Gastrocnemius medialis (tissue), 4 donors: ENCODE measurements at regions not wholly inside any gene's neighbourhood (a gene's known extent, or its start where the extent isn't known, plus 50 kb on each side); places are given as distances from the start of the nearest gene placed in this dataset.
"Not testable (repeated sequence)": the region's sequence is repeated elsewhere in the genome, so short reads cannot be mapped to it uniquely, and the experiment has no call there.

ENCODE experiments used
- ATAC-seq, 2 donors: fragments of 150-250 bp; one replicate each; pipeline ENCODE4 v1.9.1; 2016
- DNase-seq, 2 donors: peaks; one replicate each; pipeline ENCODE4 v3.0.0-alpha.2; 2019
- H3K27ac ChIP-seq, 4 donors: fragments of 200-600 bp; sonication (generic); 1 replicate in 1 of 4; 2 replicates in 3 of 4; pipeline ENCODE4 v1.5.1; 2016 to 2018; ENCODE audit warnings: mild to moderate bottlenecking in 2 of 4, moderate library complexity in 1 of 4
- H3K27me3 ChIP-seq, 3 donors: fragments of 200-600 bp; sonication (generic) in 2 of 3; 1 replicate in 1 of 3; 2 replicates in 2 of 3; pipeline versions ENCODE4 v1.5.1 to v1.6.0; 2016 to 2019; ENCODE audit warnings: mild to moderate bottlenecking in 1 of 3, moderate library complexity in 1 of 3
- H3K36me3 ChIP-seq, 2 donors: fragments of 200-600 bp; sonication (generic) in 1 of 2; one replicate each; pipeline ENCODE4 v1.5.1; 2017 to 2018
- H3K4me1 ChIP-seq, 2 donors: fragments of 200-600 bp; sonication (generic) in 1 of 2; one replicate each; pipeline ENCODE4 v1.5.1; 2016 to 2017; ENCODE audit warnings: mild to moderate bottlenecking in 2 of 2
- H3K4me3 ChIP-seq, 4 donors: fragments of 200-600 bp; sonication (generic) in 3 of 4; 1 replicate in 1 of 4; 2 replicates in 3 of 4; pipeline ENCODE4 v1.5.1; 2016 to 2019; ENCODE audit warnings: mild to moderate bottlenecking in 2 of 4
- H3K9me3 ChIP-seq, 3 donors: fragments of 200-600 bp; sonication (generic) in 2 of 3; 1 replicate in 1 of 3; 2 replicates in 2 of 3; pipeline ENCODE4 v1.5.1; 2016 to 2019
- CTCF ChIP-seq, 5 experiments: fragments of 450-650 bp in 3 of 5; fragments of 200-600 bp in 2 of 5; sonication (generic) in 2 of 5; IDR thresholded peaks in 4 of 5; conservative IDR thresholded peaks in 1 of 5; 1 replicate in 4 of 5; 2 replicates in 1 of 5; pipeline ENCODE4 v1.5.1; 2016 to 2019; ENCODE audit warnings: antibody characterized with exemption in 5 of 5, mild to moderate bottlenecking in 3 of 5, moderate library complexity in 3 of 5
- POLR2A ChIP-seq, 2 donors: fragments of 450-650 bp; IDR thresholded peaks; one replicate each; pipeline ENCODE4 v1.6.1; 2017; ENCODE audit warnings: antibody characterized with exemption in 2 of 2, mild to moderate bottlenecking in 2 of 2, moderate library complexity in 2 of 2
- in situ Hi-C, 4 donors: fragments of 200-750 bp; cut with MboI; loops; one replicate each; pipeline versions ENCODE4 v1.15.0 to v1.8.0; 2017; ENCODE audit warnings: low sequenced_read_pairs in 4 of 4
- intact Hi-C: fragments of 100-400 bp; cut with DNase I; formaldehyde crosslinking; loops from one replicate; pipeline ENCODE4 v1.15.1; 2023; ENCODE audit warnings: low total_unique reads

GRCh38 chr4:79678472-79679202, 270.6 kb upstream of the GK2 start:
- in situ Hi-C loops = no loop called here

GRCh38 chr4:79676705-79677104, 268.7 kb upstream of the GK2 start:
- ATAC-seq (no peak), DNase-seq (no peak)
- peaks cover 0 to 3% (median 0%) of the 10 kb centered on the region in 3 donors for H3K9me3 ChIP-seq
- in situ Hi-C loops (no loop called here), intact Hi-C loops (no loop called here)
- H3K27me3 ChIP-seq = no peaks in the 10 kb centered on the region
- H3K36me3 ChIP-seq = no peaks in the 10 kb centered on the region
- H3K4me3 ChIP-seq = no peak overlapping the region
- H3K4me1 ChIP-seq = no peaks in the 10 kb centered on the region
- TF ChIP-seq POLR2A (IDR thresholded peaks at IDR 0.05) (no peak), CTCF (IDR thresholded peaks at IDR 0.05 in 4 of 5, conservative IDR thresholded peaks at IDR 0.05 in 1 of 5) (no peak)
- no peak overlapping the region for H3K27ac ChIP-seq

More at GRCh38 chr4:79678472-79679202, 270.6 kb upstream of the GK2 start:
- Histone ChIP-seq H3K4me3 (no peak overlapping the region), H3K27ac (no peak overlapping the region), H3K4me1 (peaks cover 5 to 6% of the 10 kb centered on the region in 2 donors), H3K27me3 (no peaks in the 10 kb centered on the region), H3K9me3 (no peaks in the 10 kb centered on the region), H3K36me3 (no peaks in the 10 kb centered on the region)
- TF ChIP-seq POLR2A (IDR thresholded peaks at IDR 0.05) (no peak), CTCF (IDR thresholded peaks at IDR 0.05 in 4 of 5, conservative IDR thresholded peaks at IDR 0.05 in 1 of 5) (no peak)
- intact Hi-C loops = no loop called here
- ATAC-seq = no peak
- DNase-seq = no peak

GRCh38 chr4:79674906-79675305, 266.9 kb upstream of the GK2 start:
- H3K27ac ChIP-seq, H3K4me1 ChIP-seq, in situ Hi-C loops, intact Hi-C loops, H3K36me3 ChIP-seq, ATAC-seq, H3K4me3 ChIP-seq, H3K9me3 ChIP-seq, H3K27me3 ChIP-seq, DNase-seq: not testable (repeated sequence)

- peaks cover 0 to 3% (median 0%) of the 10 kb centered on the region in 3 donors for H3K9me3 ChIP-seq
- no peak overlapping the region for H3K4me3 ChIP-seq
- DNase-seq = no peak
- no peak for ATAC-seq
- in situ Hi-C loops = no loop called here
- no peak overlapping the region for H3K27ac ChIP-seq
- intact Hi-C loops = no loop called here
- no peaks in the 10 kb centered on the region for H3K27me3 ChIP-seq
- no peaks in the 10 kb centered on the region for H3K36me3 ChIP-seq
- no peaks in the 10 kb centered on the region for H3K4me1 ChIP-seq
- no peak for TF ChIP-seq POLR2A (IDR thresholded peaks at IDR 0.05)
- no peak for TF ChIP-seq CTCF (IDR thresholded peaks at IDR 0.05 in 4 of 5, conservative IDR thresholded peaks at IDR 0.05 in 1 of 5)
These were observed 265.9 kb upstream of the GK2 start for GRCh38 chr4:79673898-79674297.

GRCh38 chr4:79673377-79673776, 265.3 kb upstream of the GK2 start:
- no peaks in the 10 kb centered on the region for H3K36me3 ChIP-seq
- no peak for TF ChIP-seq POLR2A (IDR thresholded peaks at IDR 0.05)
- H3K9me3 ChIP-seq = peaks cover 0 to 3% (median 0%) of the 10 kb centered on the region in 3 donors
- no peak for ATAC-seq
- no peak for DNase-seq
- intact Hi-C loops (no loop called here), in situ Hi-C loops (no loop called here)
- H3K27me3 ChIP-seq = no peaks in the 10 kb centered on the region
- H3K4me1 ChIP-seq = no peaks in the 10 kb centered on the region
- no peak overlapping the region for H3K4me3 ChIP-seq
- no peak overlapping the region for H3K27ac ChIP-seq

GRCh38 chr4:79666875-79667274, 258.8 kb upstream of the GK2 start:
- intact Hi-C loops = no loop called here
- Histone ChIP-seq H3K4me3 (no peak overlapping the region), H3K4me1 (no peaks in the 10 kb centered on the region), H3K27ac (no peak overlapping the region), H3K36me3 (no peaks in the 10 kb centered on the region), H3K9me3 (peaks cover 0 to 2% (median 0%) of the 10 kb centered on the region in 3 donors), H3K27me3 (no peaks in the 10 kb centered on the region)
- in situ Hi-C loops = no loop called here
- TF ChIP-seq POLR2A (IDR thresholded peaks at IDR 0.05) = no peak
- TF ChIP-seq CTCF (IDR thresholded peaks at IDR 0.05 in 4 of 5, conservative IDR thresholded peaks at IDR 0.05 in 1 of 5) = no peak
- no peak for DNase-seq
- ATAC-seq = no peak
